OCI-LY7 (cell line): ENCODE measurements at regions not wholly inside any gene's neighbourhood (a gene's known extent, or its start where the extent isn't known, plus 50 kb on each side); places are given as distances from the start of the nearest gene placed in this dataset.

ENCODE experiments used
- BruUV-seq: library from RNA; stranded (reverse); fragments of 400-500 nt; replicated peaks from 2 replicates; lab custom pipeline; 2021; lab: Mats Ljungman, UMichigan
- CTCF ChIA-PET: fragments of 300-600 bp; sonication (Branson Sonifier 250); formaldehyde crosslinking; loops from one replicate; lab custom pipeline; 2022; ENCODE audit warnings: antibody characterized with exemption; ENCODE audit not compliant: unreplicated experiment; lab: Charles Lee
- POLR2A ChIA-PET: fragments of 300-600 bp; sonication (Branson Sonifier 250); formaldehyde crosslinking; loops from one replicate; lab custom pipeline; 2022; ENCODE audit warnings: antibody characterized with exemption; lab: Charles Lee
- DNase-seq: peaks from one replicate; pipeline ENCODE4 v3.0.0-alpha.2; 2015; ENCODE audit warnings: low spot score
- H2AFZ ChIP-seq: fragments of 200-600 bp; sonication (generic), shearing (Covaris generic); 2 replicates; pipeline ENCODE4 v1.6.1; 2014; ENCODE audit warnings: mild to moderate bottlenecking, antibody characterized with exemption, low read length, moderate library complexity
- H3K27ac ChIP-seq: fragments of 200-600 bp; sonication (generic); 2 replicates; pipeline ENCODE4 v1.5.1; 2014; ENCODE audit warnings: mixed run types, low read depth, mild to moderate bottlenecking, moderate library complexity, low read length, inconsistent platforms; ENCODE audit not compliant: poor library complexity, severe bottlenecking
- H3K36me3 ChIP-seq: fragments of 200-600 bp; sonication (generic); 2 replicates; pipeline ENCODE4 v1.6.1; 2014; ENCODE audit warnings: mild to moderate bottlenecking, antibody characterized with exemption, low read length, moderate library complexity, mixed read lengths; ENCODE audit not compliant: insufficient read depth
- H3K4me1 ChIP-seq: fragments of 200-600 bp; sonication (generic); 2 replicates; pipeline ENCODE4 v1.5.1; 2014; ENCODE audit warnings: mild to moderate bottlenecking, low read length; ENCODE audit not compliant: insufficient read depth, poor library complexity, severe bottlenecking
- H3K4me2 ChIP-seq: fragments of 200-600 bp; sonication (generic); 2 replicates; pipeline ENCODE4 v1.6.1; 2014; ENCODE audit warnings: mild to moderate bottlenecking, low read length
- H3K4me3 ChIP-seq: fragments of 200-600 bp; sonication (generic); 2 replicates; pipeline ENCODE4 v1.5.1; 2014; ENCODE audit warnings: mild to moderate bottlenecking, low read depth, low read length; ENCODE audit not compliant: poor library complexity, severe bottlenecking
- H3K79me2 ChIP-seq: fragments of 200-600 bp; sonication (generic); 2 replicates; pipeline ENCODE4 v1.6.1; 2016; ENCODE audit warnings: low read depth, mild to moderate bottlenecking, low read length, moderate library complexity, mixed read lengths; ENCODE audit not compliant: insufficient read depth
- H3K9me2 ChIP-seq: fragments of 200-600 bp; sonication (generic); 2 replicates; pipeline ENCODE4 v1.6.1; 2016; ENCODE audit warnings: mild to moderate bottlenecking, low read length, mixed read lengths; ENCODE audit not compliant: insufficient read depth
- H3K9me3 ChIP-seq: fragments of 200-600 bp; sonication (generic); 2 replicates; pipeline ENCODE4 v1.6.1; 2014; ENCODE audit warnings: mild to moderate bottlenecking, mixed run types, low read length, mixed read lengths
- H4K20me1 ChIP-seq: fragments of 200-600 bp; sonication (generic); 2 replicates; pipeline ENCODE4 v1.6.1; 2014; ENCODE audit warnings: mild to moderate bottlenecking, antibody characterized with exemption, low read length, moderate library complexity, mixed read lengths; ENCODE audit not compliant: insufficient read depth
- CTCF ChIP-seq: fragments of 200-600 bp; sonication (generic); conservative IDR thresholded peaks from 2 replicates; pipeline ENCODE4 v1.5.1; 2014; ENCODE audit warnings: mild to moderate bottlenecking, antibody characterized with exemption, low read length, moderate library complexity, mixed read lengths
- EZH2phosphoT487 ChIP-seq: fragments of 200-600 bp; sonication (generic); IDR thresholded peaks from 2 replicates; pipeline ENCODE4 v1.6.1; 2018; ENCODE audit warnings: low read depth, borderline replicate concordance, mild to moderate bottlenecking, mixed run types, antibody characterized with exemption, low read length, moderate library complexity, mixed read lengths
- intact Hi-C: fragments of 100-400 bp; cut with micrococcal nuclease; formaldehyde crosslinking; loops from one replicate; pipeline ENCODE4 v1.10.0; 2022; ENCODE audit not compliant: unreplicated experiment

GRCh38 chr17:71084219-71084618 lies 914.9 kb downstream of the KCNJ2 start:
- Histone ChIP-seq H3K9me2 (no peaks in the 10 kb centered on the region), H4K20me1 (no peaks in the 10 kb centered on the region), H3K79me2 (no peaks in the 10 kb centered on the region), H3K4me1 (no peaks in the 10 kb centered on the region), H2AFZ (no peak overlapping the region), H3K27ac (no peak overlapping the region), H3K4me3 (no peak overlapping the region), H3K36me3 (no peaks in the 10 kb centered on the region), H3K4me2 (no peak overlapping the region), H3K9me3 (no peaks in the 10 kb centered on the region)
- TF ChIP-seq EZH2phosphoT487: no peak
- peak; percentile 75 for TF ChIP-seq CTCF
- DNase-seq: peak; percentile 32
- intact Hi-C loops: loop anchor here (1.0 to 10.0 kb wide), 3 partner anchors 317 to 447 kb away; no protein-coding TSS in a partner anchor
- POLR2A ChIA-PET: no interaction called here
- CTCF ChIA-PET: no interaction called here
- no TSS peak for BruUV-seq

- Histone ChIP-seq H2AFZ (no peak overlapping the region), H3K27ac (no peak overlapping the region), H4K20me1 (no peaks in the 10 kb centered on the region), H3K4me2 (no peak overlapping the region), H3K79me2 (no peaks in the 10 kb centered on the region), H3K4me3 (no peak overlapping the region), H3K9me3 (no peaks in the 10 kb centered on the region), H3K4me1 (no peaks in the 10 kb centered on the region), H3K36me3 (no peaks in the 10 kb centered on the region), H3K9me2 (no peaks in the 10 kb centered on the region)
- intact Hi-C loops: loop anchor here (1.0 to 10.0 kb wide), 4 partner anchors 318 to 1032 kb away; no protein-coding TSS in a partner anchor
- no TSS peak for BruUV-seq
- ChIA-PET CTCF (no interaction called here), POLR2A (interaction anchor here (0.6 kb wide), 1 partner anchor 513 kb away, joined by 3 read pairs; no protein-coding TSS in a partner anchor)
- DNase-seq: no peak
- TF ChIP-seq EZH2phosphoT487 (no peak), CTCF (no peak)
Observed at GRCh38 chr17:71084838-71085237, 915.5 kb downstream of the KCNJ2 start.

- peak; percentile 58 for DNase-seq
- H3K27ac ChIP-seq: no peak overlapping the region
- H3K4me3 ChIP-seq: no peak overlapping the region
- no TSS peak for BruUV-seq
- no peaks in the 10 kb centered on the region for H4K20me1 ChIP-seq
- no peaks in the 10 kb centered on the region for H3K79me2 ChIP-seq
- no peaks in the 10 kb centered on the region for H3K4me1 ChIP-seq
- H3K4me2 ChIP-seq: no peak overlapping the region
- no peak for TF ChIP-seq EZH2phosphoT487
- TF ChIP-seq CTCF: peak; percentile 84
- intact Hi-C loops: loop anchor here (5.0 to 10.0 kb wide), 2 partner anchors 379 to 1032 kb away; no protein-coding TSS in a partner anchor
- POLR2A ChIA-PET: interaction anchor here (0.6 kb wide), 1 partner anchor 512 kb away, joined by 3 read pairs; no protein-coding TSS in a partner anchor
- no peaks in the 10 kb centered on the region for H3K9me2 ChIP-seq
- CTCF ChIA-PET: no interaction called here
- no peaks in the 10 kb centered on the region for H3K36me3 ChIP-seq
- no peak overlapping the region for H2AFZ ChIP-seq
- H3K9me3 ChIP-seq: no peaks in the 10 kb centered on the region
Observed at GRCh38 chr17:71085238-71086033, 916.1 kb downstream of the KCNJ2 start.
